SK-N-SH (cell line): ENCODE measurements at regions not wholly inside any gene's neighbourhood (a gene's known extent, or its start where the extent isn't known, plus 50 kb on each side); places are given as distances from the start of the nearest gene placed in this dataset.

ENCODE experiments used
- CTCF ChIP-seq: fragments of 200-600 bp; sonication (generic); IDR thresholded peaks from 2 replicates; pipeline ENCODE4 v1.6.1; 2017; ENCODE audit warnings: antibody characterized with exemption, mild to moderate bottlenecking, moderate library complexity
- IRF3 ChIP-seq: fragments of 150-350 bp; IDR thresholded peaks from 2 replicates; pipeline ENCODE4 v1.6.1; 2016; ENCODE audit warnings: mild to moderate bottlenecking, low read depth, low read length
- REST ChIP-seq: IDR thresholded peaks from 2 replicates; pipeline ENCODE4 v1.6.1; 2012; ENCODE audit warnings: mild to moderate bottlenecking, low read depth, low read length, moderate library complexity
- RFX5 ChIP-seq: IDR thresholded peaks from 2 replicates; pipeline ENCODE4 v1.6.1; 2012; ENCODE audit warnings: mild to moderate bottlenecking, improper control_type of control experiment, low read length
- TAF1 ChIP-seq: IDR thresholded peaks from 2 replicates; pipeline ENCODE4 v1.6.1; 2012; ENCODE audit warnings: low read depth, mild to moderate bottlenecking, low read length, moderate library complexity, borderline replicate concordance
- USF1 ChIP-seq: IDR thresholded peaks from 2 replicates; pipeline ENCODE4 v1.4.0; 2012; ENCODE audit warnings: low read depth, borderline replicate concordance
- ZBTB33 ChIP-seq: IDR thresholded peaks from 2 replicates; pipeline ENCODE4 v1.4.0; 2012; ENCODE audit warnings: low read depth, borderline replicate concordance

GRCh38 chr14:106846218-106846617, 1319.8 kb downstream of the TMEM121 start:
- TF ChIP-seq CTCF (no peak), RFX5 (no peak), USF1 (no peak), IRF3 (no peak), ZBTB33 (no peak), REST (no peak), TAF1 (no peak)
